WTC11 (cell line): ENCODE measurements at regions not wholly inside any gene's neighbourhood (a gene's known extent, or its start where the extent isn't known, plus 50 kb on each side); places are given as distances from the start of the nearest gene placed in this dataset.

ENCODE experiments used
- ATAC-seq: fragments of 200-7000 bp; cut with Tn5 transposase; 2 replicates; pipeline ENCODE4 v1.10.0; 2021; ENCODE audit warnings: mild to moderate bottlenecking, moderate library complexity
- CTCF ChIA-PET: fragments of 300-600 bp; sonication (Branson Sonifier 250); formaldehyde crosslinking; loops from one replicate; lab custom pipeline; 2021; ENCODE audit warnings: antibody characterized with exemption; lab: Charles Lee
- POLR2A ChIA-PET: fragments of 350-600 bp; sonication (Branson Sonifier 250); formaldehyde crosslinking; loops from one replicate; lab custom pipeline; 2021; ENCODE audit warnings: antibody characterized with exemption; lab: Charles Lee
- DNase-seq: peaks from one replicate; pipeline ENCODE4 v3.0.0; 2021; ENCODE audit warnings: low spot score
- H3K27ac Mint-ChIP-seq: 2 replicates; pipeline ENCODE4 v1.8.0; 2021; ENCODE audit warnings: mixed read lengths
- H3K27me3 Mint-ChIP-seq: 2 replicates; pipeline ENCODE4 v1.8.0; 2021; ENCODE audit warnings: low read depth, mild to moderate bottlenecking, moderate library complexity, mixed read lengths
- H3K36me3 Mint-ChIP-seq: 2 replicates; pipeline ENCODE4 v1.8.0; 2021; ENCODE audit warnings: mixed read lengths
- H3K4me1 Mint-ChIP-seq: 2 replicates; pipeline ENCODE4 v1.8.0; 2022; ENCODE audit warnings: mixed read lengths
- H3K4me3 Mint-ChIP-seq: 2 replicates; pipeline ENCODE4 v1.8.0; 2021; ENCODE audit warnings: mild to moderate bottlenecking, moderate library complexity, mixed read lengths
- H3K9me3 Mint-ChIP-seq: 2 replicates; pipeline ENCODE4 v1.8.0; 2021; ENCODE audit warnings: mixed read lengths
- ETV6 ChIP-seq: sonication (generic); formaldehyde crosslinking; IDR thresholded peaks from 2 replicates; pipeline ENCODE4 v1.8.1; 2022; ENCODE audit warnings: mild to moderate bottlenecking, missing genetic modification reagents
- GABPB1 ChIP-seq: sonication (generic); formaldehyde crosslinking; IDR thresholded peaks from 2 replicates; pipeline ENCODE4 v1.8.1; 2023; ENCODE audit warnings: mild to moderate bottlenecking, missing genetic modification reagents
- HMGA2 ChIP-seq: fragments of 250-450 bp; sonication (Bioruptor Pico); IDR thresholded peaks from 2 replicates; pipeline ENCODE4 v1.4.0; 2021; ENCODE audit warnings: mild to moderate bottlenecking, moderate library complexity
- MYBL2 ChIP-seq: sonication (generic); formaldehyde crosslinking; IDR thresholded peaks from 2 replicates; pipeline ENCODE4 v1.8.1; 2023; ENCODE audit warnings: mild to moderate bottlenecking, moderate library complexity, missing genetic modification reagents
- PRRX2 ChIP-seq: fragments of 250-450 bp; sonication (Bioruptor Pico); IDR thresholded peaks from 2 replicates; pipeline ENCODE4 v1.8.0; 2021; ENCODE audit warnings: mild to moderate bottlenecking
- RORB ChIP-seq: fragments of 250-450 bp; sonication (Bioruptor Pico); IDR thresholded peaks from 2 replicates; pipeline ENCODE4 v1.9.0; 2021; ENCODE audit warnings: mild to moderate bottlenecking
- SOX15 ChIP-seq: fragments of 250-450 bp; sonication (Bioruptor Pico); IDR thresholded peaks from 2 replicates; pipeline ENCODE4 v1.9.0; 2021; ENCODE audit warnings: mild to moderate bottlenecking
- SP1 ChIP-seq: sonication (generic); formaldehyde crosslinking; conservative IDR thresholded peaks from 2 replicates; pipeline ENCODE4 v1.8.1; 2022; ENCODE audit warnings: missing genetic modification reagents
- ZBTB21 ChIP-seq: sonication (generic); formaldehyde crosslinking; IDR thresholded peaks from 2 replicates; pipeline ENCODE4 v1.8.1; 2023; ENCODE audit warnings: mild to moderate bottlenecking, missing genetic modification reagents, borderline replicate concordance
- ZNF317 ChIP-seq: sonication (generic); formaldehyde crosslinking; IDR thresholded peaks from 2 replicates; pipeline ENCODE4 v1.8.1; 2023; ENCODE audit warnings: low read depth, mild to moderate bottlenecking, moderate library complexity, missing genetic modification reagents, borderline replicate concordance
- ZNF423 ChIP-seq: fragments of 250-450 bp; sonication (Bioruptor Pico); IDR thresholded peaks from 2 replicates; pipeline ENCODE4 v2.1.2; 2022; ENCODE audit warnings: mild to moderate bottlenecking, moderate library complexity
- ZNF671 ChIP-seq: fragments of 250-450 bp; sonication (Bioruptor Pico); IDR thresholded peaks from 2 replicates; pipeline ENCODE4 v1.8.0; 2021; ENCODE audit warnings: mild to moderate bottlenecking
- TF ChIP-seq, protein P1 (sequence below): sonication (generic); formaldehyde crosslinking; IDR thresholded peaks from 2 replicates; pipeline ENCODE4 v1.8.0; 2023; ENCODE audit warnings: mild to moderate bottlenecking, missing genetic modification reagents
- TF ChIP-seq, protein P2 (sequence below): fragments of 200-600 bp; IDR thresholded peaks from 2 replicates; pipeline ENCODE4 v1.8.0; 2022; ENCODE audit warnings: antibody characterized with exemption
- TF ChIP-seq, protein P3 (sequence below): sonication (generic); formaldehyde crosslinking; IDR thresholded peaks from 2 replicates; pipeline ENCODE4 v1.8.1; 2023; ENCODE audit warnings: mild to moderate bottlenecking, missing genetic modification reagents, moderate library complexity
- TF ChIP-seq, protein P4 (sequence below): sonication (generic); formaldehyde crosslinking; IDR thresholded peaks from 2 replicates; pipeline ENCODE4 v1.8.1; 2023; ENCODE audit warnings: mild to moderate bottlenecking, missing genetic modification reagents
- TF ChIP-seq, protein P5 (sequence below): fragments of 250-450 bp; sonication (Bioruptor Pico); IDR thresholded peaks from 2 replicates; pipeline ENCODE4 v2.1.2; 2022; ENCODE audit warnings: mild to moderate bottlenecking, moderate library complexity
- TF ChIP-seq, protein P6 (sequence below): fragments of 250-450 bp; sonication (Bioruptor Pico); conservative IDR thresholded peaks from 2 replicates; pipeline ENCODE4 v1.9.0; 2021; ENCODE audit warnings: mild to moderate bottlenecking
- TF ChIP-seq, protein P7 (sequence below): sonication (generic); formaldehyde crosslinking; IDR thresholded peaks from 2 replicates; pipeline ENCODE4 v1.8.0; 2023; ENCODE audit warnings: missing genetic modification reagents, mild to moderate bottlenecking, borderline replicate concordance

DNA sequence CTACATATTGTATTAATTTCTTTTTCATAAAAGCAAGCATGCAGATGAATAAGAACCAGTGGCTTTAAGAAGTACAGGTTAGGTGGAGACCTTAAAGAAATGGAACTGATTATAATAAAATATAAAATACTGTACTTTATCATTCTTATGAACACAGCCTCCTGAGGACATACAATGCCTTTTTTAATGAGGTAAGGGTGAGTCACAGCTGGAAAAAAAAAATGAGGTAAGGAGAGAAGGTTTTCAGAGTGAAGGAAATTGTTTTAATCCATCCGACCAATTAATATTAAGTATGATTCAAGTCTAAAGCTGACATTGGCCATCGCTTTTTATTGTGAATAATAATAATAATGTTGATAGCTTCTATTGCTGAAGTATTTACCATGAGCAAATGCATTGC, 170.3 kb upstream of the SOX2 start:
- TF ChIP-seq MYBL2 (CRISPR knock-in tag) (no peak), ZNF423 (CRISPR knock-in tag) (no peak), ZNF671 (no peak), RORB (CRISPR knock-in tag) (no peak), ETV6 (CRISPR knock-in tag) (no peak), SOX15 (CRISPR knock-in tag) (no peak), HMGA2 (CRISPR knock-in tag) (no peak)
- TF ChIP-seq, protein P1, sequence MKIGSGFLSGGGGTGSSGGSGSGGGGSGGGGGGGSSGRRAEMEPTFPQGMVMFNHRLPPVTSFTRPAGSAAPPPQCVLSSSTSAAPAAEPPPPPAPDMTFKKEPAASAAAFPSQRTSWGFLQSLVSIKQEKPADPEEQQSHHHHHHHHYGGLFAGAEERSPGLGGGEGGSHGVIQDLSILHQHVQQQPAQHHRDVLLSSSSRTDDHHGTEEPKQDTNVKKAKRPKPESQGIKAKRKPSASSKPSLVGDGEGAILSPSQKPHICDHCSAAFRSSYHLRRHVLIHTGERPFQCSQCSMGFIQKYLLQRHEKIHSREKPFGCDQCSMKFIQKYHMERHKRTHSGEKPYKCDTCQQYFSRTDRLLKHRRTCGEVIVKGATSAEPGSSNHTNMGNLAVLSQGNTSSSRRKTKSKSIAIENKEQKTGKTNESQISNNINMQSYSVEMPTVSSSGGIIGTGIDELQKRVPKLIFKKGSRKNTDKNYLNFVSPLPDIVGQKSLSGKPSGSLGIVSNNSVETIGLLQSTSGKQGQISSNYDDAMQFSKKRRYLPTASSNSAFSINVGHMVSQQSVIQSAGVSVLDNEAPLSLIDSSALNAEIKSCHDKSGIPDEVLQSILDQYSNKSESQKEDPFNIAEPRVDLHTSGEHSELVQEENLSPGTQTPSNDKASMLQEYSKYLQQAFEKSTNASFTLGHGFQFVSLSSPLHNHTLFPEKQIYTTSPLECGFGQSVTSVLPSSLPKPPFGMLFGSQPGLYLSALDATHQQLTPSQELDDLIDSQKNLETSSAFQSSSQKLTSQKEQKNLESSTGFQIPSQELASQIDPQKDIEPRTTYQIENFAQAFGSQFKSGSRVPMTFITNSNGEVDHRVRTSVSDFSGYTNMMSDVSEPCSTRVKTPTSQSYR (CRISPR knock-in tag) = no peak
- TF ChIP-seq, protein P2, sequence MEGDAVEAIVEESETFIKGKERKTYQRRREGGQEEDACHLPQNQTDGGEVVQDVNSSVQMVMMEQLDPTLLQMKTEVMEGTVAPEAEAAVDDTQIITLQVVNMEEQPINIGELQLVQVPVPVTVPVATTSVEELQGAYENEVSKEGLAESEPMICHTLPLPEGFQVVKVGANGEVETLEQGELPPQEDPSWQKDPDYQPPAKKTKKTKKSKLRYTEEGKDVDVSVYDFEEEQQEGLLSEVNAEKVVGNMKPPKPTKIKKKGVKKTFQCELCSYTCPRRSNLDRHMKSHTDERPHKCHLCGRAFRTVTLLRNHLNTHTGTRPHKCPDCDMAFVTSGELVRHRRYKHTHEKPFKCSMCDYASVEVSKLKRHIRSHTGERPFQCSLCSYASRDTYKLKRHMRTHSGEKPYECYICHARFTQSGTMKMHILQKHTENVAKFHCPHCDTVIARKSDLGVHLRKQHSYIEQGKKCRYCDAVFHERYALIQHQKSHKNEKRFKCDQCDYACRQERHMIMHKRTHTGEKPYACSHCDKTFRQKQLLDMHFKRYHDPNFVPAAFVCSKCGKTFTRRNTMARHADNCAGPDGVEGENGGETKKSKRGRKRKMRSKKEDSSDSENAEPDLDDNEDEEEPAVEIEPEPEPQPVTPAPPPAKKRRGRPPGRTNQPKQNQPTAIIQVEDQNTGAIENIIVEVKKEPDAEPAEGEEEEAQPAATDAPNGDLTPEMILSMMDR = no peak
- TF ChIP-seq, protein P3, sequence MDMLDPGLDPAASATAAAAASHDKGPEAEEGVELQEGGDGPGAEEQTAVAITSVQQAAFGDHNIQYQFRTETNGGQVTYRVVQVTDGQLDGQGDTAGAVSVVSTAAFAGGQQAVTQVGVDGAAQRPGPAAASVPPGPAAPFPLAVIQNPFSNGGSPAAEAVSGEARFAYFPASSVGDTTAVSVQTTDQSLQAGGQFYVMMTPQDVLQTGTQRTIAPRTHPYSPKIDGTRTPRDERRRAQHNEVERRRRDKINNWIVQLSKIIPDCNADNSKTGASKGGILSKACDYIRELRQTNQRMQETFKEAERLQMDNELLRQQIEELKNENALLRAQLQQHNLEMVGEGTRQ (CRISPR knock-in tag) = no peak
- TF ChIP-seq, protein P4, sequence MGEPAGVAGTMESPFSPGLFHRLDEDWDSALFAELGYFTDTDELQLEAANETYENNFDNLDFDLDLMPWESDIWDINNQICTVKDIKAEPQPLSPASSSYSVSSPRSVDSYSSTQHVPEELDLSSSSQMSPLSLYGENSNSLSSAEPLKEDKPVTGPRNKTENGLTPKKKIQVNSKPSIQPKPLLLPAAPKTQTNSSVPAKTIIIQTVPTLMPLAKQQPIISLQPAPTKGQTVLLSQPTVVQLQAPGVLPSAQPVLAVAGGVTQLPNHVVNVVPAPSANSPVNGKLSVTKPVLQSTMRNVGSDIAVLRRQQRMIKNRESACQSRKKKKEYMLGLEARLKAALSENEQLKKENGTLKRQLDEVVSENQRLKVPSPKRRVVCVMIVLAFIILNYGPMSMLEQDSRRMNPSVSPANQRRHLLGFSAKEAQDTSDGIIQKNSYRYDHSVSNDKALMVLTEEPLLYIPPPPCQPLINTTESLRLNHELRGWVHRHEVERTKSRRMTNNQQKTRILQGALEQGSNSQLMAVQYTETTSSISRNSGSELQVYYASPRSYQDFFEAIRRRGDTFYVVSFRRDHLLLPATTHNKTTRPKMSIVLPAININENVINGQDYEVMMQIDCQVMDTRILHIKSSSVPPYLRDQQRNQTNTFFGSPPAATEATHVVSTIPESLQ (CRISPR knock-in tag) = no peak
- TF ChIP-seq, all 79 proteins: peak for 0
- Mint-ChIP-seq H3K27ac (no peak overlapping the region), H3K4me1 (no peaks in the 10 kb centered on the region), H3K27me3 (no peaks in the 10 kb centered on the region), H3K4me3 (no peak overlapping the region), H3K9me3 (peaks cover 3% of the 10 kb centered on the region; the same call in 1 of the 2 replicates), H3K36me3 (no peaks in the 10 kb centered on the region)
- no peak for DNase-seq
- ATAC-seq = no peak
- ChIA-PET POLR2A (no interaction called here), CTCF (no interaction called here)

DNA sequence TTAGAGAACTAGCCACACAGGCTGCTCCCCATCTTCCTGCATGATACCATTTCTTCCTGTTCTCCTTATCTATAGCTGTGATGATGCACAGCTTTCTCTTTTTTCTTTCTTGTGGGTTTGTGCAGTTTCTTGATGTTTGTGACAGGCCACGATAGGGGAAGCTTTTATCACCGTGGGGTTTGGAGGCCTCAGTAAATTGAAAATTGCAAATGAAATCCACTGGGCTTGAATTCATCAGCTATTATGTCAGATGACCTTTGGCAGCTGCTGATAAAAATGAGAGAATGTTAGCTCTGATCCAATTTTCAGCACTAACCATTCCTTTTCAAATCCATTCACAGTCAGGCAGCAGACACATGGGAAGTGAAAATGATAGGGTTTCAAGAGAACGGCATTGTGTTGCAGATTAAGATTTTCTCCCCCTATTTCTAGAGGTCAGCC, 176.9 kb upstream of the SOX2 start:
- no peaks in the 10 kb centered on the region for H3K9me3 Mint-ChIP-seq
- no peak overlapping the region; the same call in 1 of the 2 replicates for H3K27ac Mint-ChIP-seq
- peaks cover 21% of the 10 kb centered on the region for H3K4me1 Mint-ChIP-seq
- H3K27me3 Mint-ChIP-seq = no peaks in the 10 kb centered on the region
- DNase-seq (no peak), ATAC-seq (peak; percentile 24; the same call in 1 of the 2 replicates)
- H3K4me3 Mint-ChIP-seq = no peak overlapping the region
- H3K36me3 Mint-ChIP-seq = no peaks in the 10 kb centered on the region
- ChIA-PET POLR2A (no interaction called here), CTCF (no interaction called here)
- TF ChIP-seq ZNF317 (CRISPR knock-in tag) = no peak
- no peak for TF ChIP-seq MYBL2 (CRISPR knock-in tag)
- TF ChIP-seq, protein P5, sequence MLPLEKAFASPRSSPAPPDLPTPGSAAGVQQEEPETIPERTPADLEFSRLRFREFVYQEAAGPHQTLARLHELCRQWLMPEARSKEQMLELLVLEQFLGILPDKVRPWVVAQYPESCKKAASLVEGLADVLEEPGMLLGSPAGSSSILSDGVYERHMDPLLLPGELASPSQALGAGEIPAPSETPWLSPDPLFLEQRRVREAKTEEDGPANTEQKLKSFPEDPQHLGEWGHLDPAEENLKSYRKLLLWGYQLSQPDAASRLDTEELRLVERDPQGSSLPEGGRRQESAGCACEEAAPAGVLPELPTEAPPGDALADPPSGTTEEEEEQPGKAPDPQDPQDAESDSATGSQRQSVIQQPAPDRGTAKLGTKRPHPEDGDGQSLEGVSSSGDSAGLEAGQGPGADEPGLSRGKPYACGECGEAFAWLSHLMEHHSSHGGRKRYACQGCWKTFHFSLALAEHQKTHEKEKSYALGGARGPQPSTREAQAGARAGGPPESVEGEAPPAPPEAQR (CRISPR knock-in tag) = no peak
- TF ChIP-seq, protein P6, sequence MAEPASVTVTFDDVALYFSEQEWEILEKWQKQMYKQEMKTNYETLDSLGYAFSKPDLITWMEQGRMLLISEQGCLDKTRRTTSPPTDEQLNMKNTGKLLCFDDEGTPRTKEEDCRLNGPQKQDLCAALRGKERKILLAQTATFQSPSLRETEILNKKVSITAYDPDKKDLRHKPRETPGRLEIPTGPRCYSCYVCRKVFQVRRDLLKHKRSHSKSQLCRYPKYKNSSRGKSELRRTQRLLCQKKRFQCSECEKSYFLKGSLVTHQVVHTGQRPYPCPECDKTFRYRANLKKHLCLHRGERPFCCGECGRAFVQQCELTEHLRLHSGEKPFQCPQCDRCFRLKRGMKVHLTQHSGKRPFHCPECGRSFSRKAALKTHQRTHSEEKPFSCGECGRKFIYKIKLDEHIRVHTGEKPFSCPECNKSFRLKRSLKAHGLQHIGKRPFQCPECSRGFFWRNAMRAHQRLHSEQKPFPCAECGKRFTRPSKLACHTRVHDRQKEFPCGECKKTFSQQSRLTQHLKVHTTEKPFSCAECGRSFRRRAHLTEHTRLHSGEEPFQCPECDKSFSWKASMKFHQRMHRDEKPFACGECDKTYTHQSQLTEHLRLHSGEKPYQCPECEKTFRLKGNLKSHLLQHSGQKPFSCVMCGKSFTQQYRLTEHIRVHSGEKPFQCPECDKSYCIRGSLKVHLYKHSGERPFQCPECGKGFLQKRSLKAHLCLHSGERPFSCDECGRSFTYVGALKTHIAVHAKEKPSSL (CRISPR knock-in tag) = no peak
- TF ChIP-seq ZNF423 (CRISPR knock-in tag) = no peak
- TF ChIP-seq, protein P7, sequence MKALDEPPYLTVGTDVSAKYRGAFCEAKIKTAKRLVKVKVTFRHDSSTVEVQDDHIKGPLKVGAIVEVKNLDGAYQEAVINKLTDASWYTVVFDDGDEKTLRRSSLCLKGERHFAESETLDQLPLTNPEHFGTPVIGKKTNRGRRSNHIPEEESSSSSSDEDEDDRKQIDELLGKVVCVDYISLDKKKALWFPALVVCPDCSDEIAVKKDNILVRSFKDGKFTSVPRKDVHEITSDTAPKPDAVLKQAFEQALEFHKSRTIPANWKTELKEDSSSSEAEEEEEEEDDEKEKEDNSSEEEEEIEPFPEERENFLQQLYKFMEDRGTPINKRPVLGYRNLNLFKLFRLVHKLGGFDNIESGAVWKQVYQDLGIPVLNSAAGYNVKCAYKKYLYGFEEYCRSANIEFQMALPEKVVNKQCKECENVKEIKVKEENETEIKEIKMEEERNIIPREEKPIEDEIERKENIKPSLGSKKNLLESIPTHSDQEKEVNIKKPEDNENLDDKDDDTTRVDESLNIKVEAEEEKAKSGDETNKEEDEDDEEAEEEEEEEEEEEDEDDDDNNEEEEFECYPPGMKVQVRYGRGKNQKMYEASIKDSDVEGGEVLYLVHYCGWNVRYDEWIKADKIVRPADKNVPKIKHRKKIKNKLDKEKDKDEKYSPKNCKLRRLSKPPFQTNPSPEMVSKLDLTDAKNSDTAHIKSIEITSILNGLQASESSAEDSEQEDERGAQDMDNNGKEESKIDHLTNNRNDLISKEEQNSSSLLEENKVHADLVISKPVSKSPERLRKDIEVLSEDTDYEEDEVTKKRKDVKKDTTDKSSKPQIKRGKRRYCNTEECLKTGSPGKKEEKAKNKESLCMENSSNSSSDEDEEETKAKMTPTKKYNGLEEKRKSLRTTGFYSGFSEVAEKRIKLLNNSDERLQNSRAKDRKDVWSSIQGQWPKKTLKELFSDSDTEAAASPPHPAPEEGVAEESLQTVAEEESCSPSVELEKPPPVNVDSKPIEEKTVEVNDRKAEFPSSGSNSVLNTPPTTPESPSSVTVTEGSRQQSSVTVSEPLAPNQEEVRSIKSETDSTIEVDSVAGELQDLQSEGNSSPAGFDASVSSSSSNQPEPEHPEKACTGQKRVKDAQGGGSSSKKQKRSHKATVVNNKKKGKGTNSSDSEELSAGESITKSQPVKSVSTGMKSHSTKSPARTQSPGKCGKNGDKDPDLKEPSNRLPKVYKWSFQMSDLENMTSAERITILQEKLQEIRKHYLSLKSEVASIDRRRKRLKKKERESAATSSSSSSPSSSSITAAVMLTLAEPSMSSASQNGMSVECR (CRISPR knock-in tag) = no peak
- TF ChIP-seq GABPB1 (CRISPR knock-in tag) = no peak
- no peak for TF ChIP-seq ZBTB21 (CRISPR knock-in tag)
- TF ChIP-seq PRRX2 = no peak
- TF ChIP-seq SP1 (CRISPR knock-in tag) = no peak
